ENCODE measurements at regions not wholly inside any gene's neighbourhood (a gene's known extent, or its start where the extent isn't known, plus 50 kb on each side); places are given as distances from the start of the nearest gene placed in this dataset.

DNA sequence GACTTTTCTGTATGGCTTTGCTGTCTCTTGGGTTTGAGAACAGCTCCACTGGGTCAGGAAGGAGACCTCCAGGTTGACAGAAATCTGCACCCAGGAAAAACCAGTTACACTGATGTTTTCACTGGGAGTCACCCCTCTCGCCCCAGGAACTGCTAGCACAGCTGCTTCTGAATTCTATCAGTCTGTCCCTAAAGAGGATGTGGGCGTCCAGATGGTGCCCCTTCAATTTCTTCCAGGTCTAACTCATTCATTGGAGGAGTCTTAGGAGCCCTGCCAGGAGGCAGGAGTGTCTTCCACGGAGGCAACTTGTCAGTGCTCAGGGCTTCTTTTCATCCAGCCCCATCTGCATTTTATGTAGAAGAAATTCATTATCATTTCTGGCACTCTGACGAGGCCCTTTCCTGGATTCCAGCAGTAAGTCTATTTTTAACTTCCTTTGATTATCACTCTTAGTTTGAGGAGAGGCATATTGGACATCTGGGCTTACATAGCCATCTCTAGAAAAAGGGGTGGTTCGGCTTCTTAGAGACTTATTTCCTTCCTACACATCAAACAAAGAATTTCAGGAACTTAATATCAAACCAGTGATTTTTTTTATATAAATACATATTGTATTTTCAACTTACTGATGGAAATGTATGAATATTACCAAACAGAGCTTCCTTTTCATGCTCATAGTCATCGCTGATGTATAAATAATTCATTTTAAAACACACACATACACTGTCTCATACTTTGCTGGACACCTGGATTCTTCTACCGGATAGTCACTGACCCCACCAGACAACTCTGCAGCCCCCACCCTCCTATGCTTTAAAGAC lies 148.8 kb downstream of the IRX2 start:
- TF ChIP-seq, protein P1, sequence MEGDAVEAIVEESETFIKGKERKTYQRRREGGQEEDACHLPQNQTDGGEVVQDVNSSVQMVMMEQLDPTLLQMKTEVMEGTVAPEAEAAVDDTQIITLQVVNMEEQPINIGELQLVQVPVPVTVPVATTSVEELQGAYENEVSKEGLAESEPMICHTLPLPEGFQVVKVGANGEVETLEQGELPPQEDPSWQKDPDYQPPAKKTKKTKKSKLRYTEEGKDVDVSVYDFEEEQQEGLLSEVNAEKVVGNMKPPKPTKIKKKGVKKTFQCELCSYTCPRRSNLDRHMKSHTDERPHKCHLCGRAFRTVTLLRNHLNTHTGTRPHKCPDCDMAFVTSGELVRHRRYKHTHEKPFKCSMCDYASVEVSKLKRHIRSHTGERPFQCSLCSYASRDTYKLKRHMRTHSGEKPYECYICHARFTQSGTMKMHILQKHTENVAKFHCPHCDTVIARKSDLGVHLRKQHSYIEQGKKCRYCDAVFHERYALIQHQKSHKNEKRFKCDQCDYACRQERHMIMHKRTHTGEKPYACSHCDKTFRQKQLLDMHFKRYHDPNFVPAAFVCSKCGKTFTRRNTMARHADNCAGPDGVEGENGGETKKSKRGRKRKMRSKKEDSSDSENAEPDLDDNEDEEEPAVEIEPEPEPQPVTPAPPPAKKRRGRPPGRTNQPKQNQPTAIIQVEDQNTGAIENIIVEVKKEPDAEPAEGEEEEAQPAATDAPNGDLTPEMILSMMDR (conservative IDR thresholded peaks at IDR 0.05; ENCODE audit: low read depth, low read length): no peak
- no peaks in the 10 kb centered on the region for H3K27me3 ChIP-seq (ENCODE audit: insufficient read depth, low read depth)
- H2AFZ ChIP-seq (ENCODE audit: low read depth): no peak overlapping the region
- no peaks in the 10 kb centered on the region for H4K20me1 ChIP-seq (ENCODE audit: insufficient read depth)
- no peak overlapping the region for H3K4me3 ChIP-seq (IDR thresholded peaks at IDR 0.05; ENCODE audit: insufficient read depth, low read depth, low read length)
- H3K79me2 ChIP-seq (ENCODE audit: insufficient read depth, low read depth): no peaks in the 10 kb centered on the region
- no peaks in the 10 kb centered on the region for H3K36me3 ChIP-seq (ENCODE audit: insufficient read depth)
- no peaks in the 10 kb centered on the region for H3K4me1 ChIP-seq (ENCODE audit: low read depth, poor library complexity, severe bottlenecking)
- no peak overlapping the region for H3K9ac ChIP-seq
- H3K4me2 ChIP-seq: no peak overlapping the region
- no peak overlapping the region for H3K27ac ChIP-seq

GRCh38 chr5:2598503-2598902 lies 153.0 kb downstream of the IRX2 start:
- TF ChIP-seq, protein P1 (conservative IDR thresholded peaks at IDR 0.05; ENCODE audit: low read depth, low read length): no peak
- no peaks in the 10 kb centered on the region for H3K27me3 ChIP-seq (ENCODE audit: insufficient read depth, low read depth)
- H3K9ac ChIP-seq: no peak overlapping the region
- H3K4me1 ChIP-seq (ENCODE audit: low read depth, poor library complexity, severe bottlenecking): no peaks in the 10 kb centered on the region
- H2AFZ ChIP-seq (ENCODE audit: low read depth): no peak overlapping the region
- no peaks in the 10 kb centered on the region for H3K79me2 ChIP-seq (ENCODE audit: insufficient read depth, low read depth)
- no peaks in the 10 kb centered on the region for H4K20me1 ChIP-seq (ENCODE audit: insufficient read depth)
- no peaks in the 10 kb centered on the region for H3K36me3 ChIP-seq (ENCODE audit: insufficient read depth)
- no peak overlapping the region for H3K27ac ChIP-seq
- no peak overlapping the region for H3K4me3 ChIP-seq (IDR thresholded peaks at IDR 0.05; ENCODE audit: insufficient read depth, low read depth, low read length)
- no peak overlapping the region for H3K4me2 ChIP-seq

DNA sequence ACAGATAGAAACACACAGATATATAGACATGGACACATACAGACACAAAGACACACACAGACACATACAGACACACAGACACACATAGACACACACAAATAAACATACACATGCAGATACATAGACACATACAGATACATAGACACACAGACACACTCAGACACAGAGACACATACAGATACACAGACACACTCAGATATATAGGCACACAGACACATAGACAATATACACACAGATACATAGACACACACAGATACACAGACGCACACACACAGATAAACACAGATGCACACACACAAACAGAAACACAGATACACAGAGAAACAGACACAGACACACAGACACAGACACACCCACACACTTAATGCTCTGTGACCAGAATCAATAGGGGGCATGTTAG lies 156.8 kb downstream of the IRX2 start:
- no peak overlapping the region for H3K4me3 ChIP-seq (IDR thresholded peaks at IDR 0.05; ENCODE audit: insufficient read depth, low read depth, low read length)
- no peaks in the 10 kb centered on the region for H3K36me3 ChIP-seq (ENCODE audit: insufficient read depth)
- H3K27me3 ChIP-seq (ENCODE audit: insufficient read depth, low read depth): no peaks in the 10 kb centered on the region

GRCh38 chr5:2592766-2593165 lies 158.7 kb downstream of the IRX2 start:
- H2AFZ ChIP-seq (ENCODE audit: low read depth): no peak overlapping the region
- no peak overlapping the region for H3K4me3 ChIP-seq (IDR thresholded peaks at IDR 0.05; ENCODE audit: insufficient read depth, low read depth, low read length)
- H3K9ac ChIP-seq: no peak overlapping the region
- no peak overlapping the region for H3K27ac ChIP-seq
- TF ChIP-seq, protein P1 (conservative IDR thresholded peaks at IDR 0.05; ENCODE audit: low read depth, low read length): no peak
- H3K36me3 ChIP-seq (ENCODE audit: insufficient read depth): no peaks in the 10 kb centered on the region
- H3K27me3 ChIP-seq (ENCODE audit: insufficient read depth, low read depth): no peaks in the 10 kb centered on the region
- no peaks in the 10 kb centered on the region for H3K4me1 ChIP-seq (ENCODE audit: low read depth, poor library complexity, severe bottlenecking)
- H4K20me1 ChIP-seq (ENCODE audit: insufficient read depth): no peaks in the 10 kb centered on the region
- H3K4me2 ChIP-seq: no peak overlapping the region
- H3K79me2 ChIP-seq (ENCODE audit: insufficient read depth, low read depth): no peaks in the 10 kb centered on the region

More for the DNA sequence above, 156.8 kb downstream of the IRX2 start:
- H3K9ac ChIP-seq: no peak overlapping the region
- no peak overlapping the region for H3K4me2 ChIP-seq
- no peaks in the 10 kb centered on the region for H3K79me2 ChIP-seq (ENCODE audit: insufficient read depth, low read depth)
- TF ChIP-seq, protein P1 (conservative IDR thresholded peaks at IDR 0.05; ENCODE audit: low read depth, low read length): no peak
- no peak overlapping the region for H3K27ac ChIP-seq
- H3K4me1 ChIP-seq (ENCODE audit: low read depth, poor library complexity, severe bottlenecking): no peaks in the 10 kb centered on the region
- no peaks in the 10 kb centered on the region for H4K20me1 ChIP-seq (ENCODE audit: insufficient read depth)
- H2AFZ ChIP-seq (ENCODE audit: low read depth): no peak overlapping the region

Data from KMS-11 (cell line).